Cerebellar nuclear complex (tissue), 1 donor: ENCODE measurements at regions not wholly inside any gene's neighbourhood (a gene's known extent, or its start where the extent isn't known, plus 50 kb on each side); places are given as distances from the start of the nearest gene placed in this dataset.

Source experiments
- DNase-seq, 2 experiments: peaks; one replicate each; lab custom pipeline; 2025; lab: John Stamatoyannopoulos, UW

- no peak for DNase-seq
Observed at GRCh38 chr2:60295636-60295962, 257.9 kb downstream of the BCL11A start.

GRCh38 chr2:60294901-60295635 is 258.4 kb downstream of the BCL11A start:
- no peak for DNase-seq

GRCh38 chr2:60292242-60292641 is 261.2 kb downstream of the BCL11A start:
- DNase-seq = no peak

- no peak for DNase-seq
Observed at GRCh38 chr2:60290509-60290908, 262.9 kb downstream of the BCL11A start.

- DNase-seq = no peak
Observed at GRCh38 chr2:60285626-60286316, 267.7 kb downstream of the BCL11A start.

- no peak for DNase-seq
Observed at GRCh38 chr2:60283626-60284025, 269.8 kb downstream of the BCL11A start.

GRCh38 chr2:60282886-60283285 is 270.6 kb downstream of the BCL11A start:
- no peak for DNase-seq

GRCh38 chr2:60281730-60282129 is 271.7 kb downstream of the BCL11A start:
- no peak for DNase-seq

- DNase-seq = no peak
Observed at GRCh38 chr2:60280238-60280637, 273.2 kb downstream of the BCL11A start.

GRCh38 chr2:60278906-60279305 is 274.5 kb downstream of the BCL11A start:
- DNase-seq = no peak

GRCh38 chr2:60275958-60276357 is 277.5 kb downstream of the BCL11A start:
- DNase-seq = no peak

GRCh38 chr2:60273836-60274235 is 279.6 kb downstream of the BCL11A start:
- no peak for DNase-seq

- DNase-seq = no peak
Observed at GRCh38 chr2:60271713-60272112, 281.7 kb downstream of the BCL11A start.

- DNase-seq = no peak
Observed at GRCh38 chr2:60271131-60271530, 282.3 kb downstream of the BCL11A start.

- no peak for DNase-seq
Observed at GRCh38 chr2:60268661-60269060, 284.8 kb downstream of the BCL11A start.

GRCh38 chr2:60268032-60268431 is 285.4 kb downstream of the BCL11A start:
- DNase-seq = no peak

GRCh38 chr2:60267122-60267521 is 286.3 kb downstream of the BCL11A start:
- no peak for DNase-seq

GRCh38 chr2:60262178-60262577 is 291.3 kb downstream of the BCL11A start:
- no peak for DNase-seq

- no peak for DNase-seq
Observed at GRCh38 chr2:60260639-60261296, 292.7 kb downstream of the BCL11A start.

GRCh38 chr2:60259781-60260180 is 293.7 kb downstream of the BCL11A start:
- no peak for DNase-seq

GRCh38 chr2:60252581-60253150 is 300.8 kb downstream of the BCL11A start:
- no peak for DNase-seq

GRCh38 chr2:60251247-60251646 is 302.2 kb downstream of the BCL11A start:
- DNase-seq = no peak

GRCh38 chr2:60249879-60250278 is 303.6 kb downstream of the BCL11A start:
- no peak for DNase-seq
